Inferior parietal cortex (tissue), 1 donor: ENCODE measurements at regions not wholly inside any gene's neighbourhood (a gene's known extent, or its start where the extent isn't known, plus 50 kb on each side); places are given as distances from the start of the nearest gene placed in this dataset.

ENCODE experiments used
- DNase-seq: peaks from one replicate; pipeline ENCODE4 v3.0.0-alpha.2; 2016; ENCODE audit errors: extremely low spot score

GRCh38 chr2:42901076-42901640 lies 108.8 kb upstream of the HAAO start:
- DNase-seq = no peak

GRCh38 chr2:42900289-42900891 lies 108.0 kb upstream of the HAAO start:
- DNase-seq = no peak

DNA sequence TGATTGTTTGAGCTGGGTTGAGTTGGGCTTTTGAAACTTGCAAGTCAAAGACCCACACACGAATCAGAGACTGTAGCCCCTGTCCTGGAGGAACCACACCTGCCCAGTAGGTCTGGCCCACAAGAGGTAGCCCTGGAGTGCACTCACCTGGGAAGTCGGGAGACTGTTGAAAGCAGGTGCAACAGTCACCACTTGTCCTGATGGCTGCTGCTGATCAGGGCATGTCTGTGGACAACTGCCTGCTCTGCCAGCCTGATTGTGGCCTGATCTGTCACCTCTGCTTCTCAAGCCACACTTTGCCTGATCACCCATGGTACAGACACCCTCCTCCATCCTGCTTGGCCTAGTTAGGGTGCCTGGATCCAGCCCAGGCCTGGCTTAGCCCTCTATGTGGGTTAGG lies 105.0 kb upstream of the HAAO start:
- DNase-seq = no peak

- DNase-seq = no peak
Observed at GRCh38 chr2:42895791-42896135, 103.4 kb upstream of the HAAO start.

GRCh38 chr2:42895134-42895790 lies 102.9 kb upstream of the HAAO start:
- DNase-seq = no peak

DNA sequence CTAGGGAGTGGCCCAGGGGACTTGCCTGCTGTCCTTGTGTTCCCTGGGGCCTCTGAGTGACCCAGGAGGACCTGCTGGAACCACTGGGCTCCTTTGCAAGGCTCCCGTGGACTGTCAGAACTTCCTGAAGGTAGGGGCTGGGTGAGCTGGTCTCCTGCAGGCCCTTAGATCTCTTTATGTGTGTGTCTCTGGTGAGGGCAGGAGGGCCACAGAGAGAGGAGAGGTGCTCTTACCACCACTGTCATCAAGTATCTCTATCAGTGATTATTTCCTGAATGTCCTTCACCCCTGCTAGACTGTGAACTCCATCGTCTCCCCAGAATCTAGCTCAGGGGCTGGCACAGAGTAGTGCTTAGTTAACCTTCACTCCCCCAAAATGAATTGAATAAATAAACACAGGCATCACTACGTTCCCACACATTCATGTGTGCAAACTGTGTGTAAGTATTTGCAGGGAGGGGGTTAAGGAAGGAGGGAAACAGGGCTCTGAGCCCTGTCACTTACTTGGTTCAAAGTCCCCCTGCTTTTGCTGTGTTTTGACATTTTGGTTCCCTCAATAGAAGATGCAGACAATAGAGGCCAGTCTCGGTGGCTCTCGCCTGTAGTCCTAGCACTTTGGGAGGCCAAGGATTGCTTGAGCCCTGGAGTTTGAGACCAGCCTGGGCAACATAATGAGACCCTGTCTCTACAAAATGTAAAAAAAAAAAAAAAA lies 100.8 kb upstream of the HAAO start:
- DNase-seq = no peak

GRCh38 chr2:42890791-42891355 lies 98.5 kb upstream of the HAAO start:
- DNase-seq = no peak

DNA sequence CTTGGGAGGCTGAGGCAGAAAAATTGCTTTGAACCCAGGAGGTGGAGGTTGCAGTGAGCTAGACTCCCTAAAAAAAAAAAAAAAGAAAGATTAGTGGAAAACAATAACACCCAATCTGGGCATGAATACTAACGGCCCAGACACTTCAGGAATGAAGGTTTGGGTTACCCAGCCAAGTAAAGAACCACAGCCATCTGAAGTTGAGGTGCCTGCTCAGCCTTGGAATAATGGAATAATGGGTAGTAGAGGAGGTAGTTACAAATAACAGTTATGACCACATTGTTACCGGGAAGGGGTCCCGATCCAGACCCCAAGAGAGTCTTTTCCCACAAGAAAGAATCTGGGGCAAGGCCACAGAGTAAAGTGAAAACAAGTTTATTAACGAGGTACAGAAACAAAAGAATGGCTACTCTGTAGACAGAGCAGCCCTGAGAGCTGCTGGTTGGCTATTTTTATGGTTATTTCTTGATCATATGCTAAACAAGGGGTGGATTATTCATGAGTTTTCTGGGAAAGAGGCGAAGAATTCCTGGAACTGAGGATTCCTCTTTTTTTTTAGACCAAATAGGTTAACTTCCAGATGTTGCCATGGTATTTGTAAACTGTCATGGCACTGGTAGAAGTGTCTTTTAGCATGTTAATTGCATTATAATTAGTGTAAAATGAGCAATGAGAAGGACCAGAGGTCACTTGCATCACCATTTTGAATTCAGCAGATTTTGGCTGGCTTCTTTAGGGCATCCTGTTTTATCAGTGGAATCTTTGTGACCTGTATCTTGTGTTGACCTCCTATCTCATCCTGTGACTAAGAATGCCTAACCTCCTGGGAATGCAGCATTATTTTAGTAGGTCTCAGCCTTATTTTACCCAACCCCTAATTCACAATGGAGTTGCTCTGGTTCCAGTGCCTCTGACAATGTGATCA lies 96.2 kb upstream of the HAAO start:
- no peak for DNase-seq

- no peak for DNase-seq
Observed at GRCh38 chr2:42886921-42887320, 94.5 kb upstream of the HAAO start.

DNA sequence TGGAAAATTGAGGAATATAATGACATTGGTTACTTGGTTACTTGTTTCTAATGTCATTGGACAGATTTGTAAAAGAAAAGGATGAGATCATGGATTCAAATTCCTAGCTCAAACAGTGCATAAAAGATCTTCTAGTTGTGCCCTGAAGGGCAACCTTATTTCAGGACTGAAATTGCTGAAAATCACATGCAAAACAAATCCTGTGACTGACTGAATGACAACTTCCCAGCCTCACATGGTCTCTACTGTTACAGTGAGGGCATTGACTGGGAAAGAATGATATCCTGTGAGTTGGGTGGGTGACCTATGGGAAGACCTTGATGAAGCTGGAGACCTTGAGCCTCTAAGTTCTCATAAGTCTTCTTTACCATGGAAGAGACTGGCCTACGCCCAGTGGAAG lies 90.4 kb upstream of the HAAO start:
- DNase-seq = no peak

DNA sequence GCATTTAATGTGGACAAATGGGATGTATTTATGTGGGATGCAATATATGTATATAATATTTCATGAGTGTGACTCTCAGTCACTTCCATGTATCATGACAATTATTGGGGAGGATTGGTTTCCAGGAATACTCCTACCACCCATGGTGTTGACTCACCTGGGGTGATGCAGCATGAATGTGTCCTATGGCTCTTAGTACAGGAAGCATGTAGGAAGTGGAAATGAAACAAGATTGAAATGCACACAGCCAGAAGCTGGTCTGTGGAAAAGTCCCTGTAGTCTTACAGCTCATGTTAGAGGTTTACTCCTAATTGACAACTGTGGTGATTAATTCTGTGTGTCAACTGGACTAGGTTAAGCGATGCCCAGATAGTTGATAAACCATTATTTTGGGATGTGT lies 89.3 kb upstream of the HAAO start:
- no peak for DNase-seq

DNA sequence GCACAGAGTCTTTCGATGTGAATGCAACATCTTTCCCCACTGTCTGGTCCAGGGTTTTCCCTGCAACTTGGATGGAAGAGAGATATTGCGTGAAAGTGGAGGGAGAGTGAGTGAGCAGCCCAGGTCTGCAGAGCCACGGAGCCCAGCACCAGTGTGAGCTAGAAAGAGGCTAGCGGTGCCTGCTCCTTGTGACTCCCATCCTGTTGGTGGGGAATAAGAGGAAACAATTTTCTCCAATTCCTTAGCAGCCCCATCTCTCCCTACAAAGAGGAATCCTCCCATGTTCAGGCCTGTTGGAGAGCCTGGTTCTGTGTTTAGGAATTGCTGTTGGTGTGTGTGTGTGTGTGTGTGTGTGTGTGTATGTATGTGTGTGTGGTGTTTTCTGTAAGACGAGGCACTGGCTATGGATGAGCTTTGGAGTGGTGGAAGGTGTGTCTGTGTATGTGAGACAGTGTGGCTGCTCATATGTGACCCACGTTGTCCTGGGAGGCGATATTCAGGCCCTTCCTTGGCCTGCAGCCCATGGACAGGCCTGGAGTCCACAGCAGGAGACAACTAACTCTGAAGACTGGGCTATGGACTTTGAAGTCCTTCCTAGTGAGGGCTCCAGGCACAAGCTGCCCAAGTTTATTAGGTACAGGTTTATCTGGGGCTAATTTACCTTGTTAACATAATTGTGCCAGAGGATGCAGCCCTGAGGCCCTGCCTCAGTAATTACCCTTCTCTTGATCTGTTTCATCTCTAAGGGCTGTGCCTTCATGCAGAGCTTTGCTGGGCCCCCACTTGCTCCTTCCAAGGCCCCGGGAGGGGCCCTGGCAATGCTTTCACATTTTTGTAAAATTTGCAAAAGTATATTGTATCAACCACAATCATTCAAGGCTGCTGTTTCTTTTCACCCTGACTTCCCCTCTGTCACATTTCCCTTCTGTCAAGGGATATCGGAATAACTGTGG lies 88.6 kb upstream of the HAAO start:
- no peak for DNase-seq

DNA sequence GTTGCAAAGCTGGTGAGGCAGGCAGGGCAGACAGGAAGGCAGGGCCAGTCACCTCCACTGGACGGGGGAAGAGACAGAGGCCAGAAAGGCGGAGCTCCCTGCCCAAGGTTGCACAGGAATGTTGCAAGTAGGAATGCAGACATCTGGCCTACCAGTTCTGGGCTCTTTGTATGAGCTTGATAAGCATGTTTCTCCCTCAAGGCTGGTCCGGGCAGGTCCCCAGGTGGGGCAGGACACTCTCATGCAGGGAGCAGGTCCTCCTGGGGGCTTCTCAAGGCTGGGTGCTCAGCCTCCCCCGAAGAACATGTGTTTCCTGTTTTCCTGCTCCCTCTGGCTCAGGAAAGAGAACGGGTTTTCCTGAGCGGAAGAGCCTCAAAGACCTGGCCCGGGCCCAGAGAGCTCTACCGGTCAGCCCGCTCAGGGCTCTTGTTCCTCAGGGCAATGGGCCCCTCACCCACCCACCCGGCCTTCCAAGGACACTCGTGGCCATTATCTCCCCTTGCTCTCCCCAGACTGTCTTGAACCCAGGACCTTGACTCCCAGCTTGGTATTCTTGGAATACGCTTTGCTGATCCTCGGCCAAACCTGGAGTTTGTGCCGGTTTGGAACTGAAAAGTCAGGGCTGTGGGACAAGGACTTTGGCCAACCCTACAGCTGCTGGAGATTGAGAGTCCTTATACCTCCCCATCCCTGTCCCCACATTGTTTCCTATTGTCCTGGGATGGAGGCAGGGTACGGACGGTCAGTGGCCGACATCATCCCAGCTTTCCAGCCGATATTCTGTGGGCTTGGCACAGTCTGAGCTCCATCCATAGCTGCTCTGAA lies 87.7 kb upstream of the HAAO start:
- DNase-seq = no peak

DNA sequence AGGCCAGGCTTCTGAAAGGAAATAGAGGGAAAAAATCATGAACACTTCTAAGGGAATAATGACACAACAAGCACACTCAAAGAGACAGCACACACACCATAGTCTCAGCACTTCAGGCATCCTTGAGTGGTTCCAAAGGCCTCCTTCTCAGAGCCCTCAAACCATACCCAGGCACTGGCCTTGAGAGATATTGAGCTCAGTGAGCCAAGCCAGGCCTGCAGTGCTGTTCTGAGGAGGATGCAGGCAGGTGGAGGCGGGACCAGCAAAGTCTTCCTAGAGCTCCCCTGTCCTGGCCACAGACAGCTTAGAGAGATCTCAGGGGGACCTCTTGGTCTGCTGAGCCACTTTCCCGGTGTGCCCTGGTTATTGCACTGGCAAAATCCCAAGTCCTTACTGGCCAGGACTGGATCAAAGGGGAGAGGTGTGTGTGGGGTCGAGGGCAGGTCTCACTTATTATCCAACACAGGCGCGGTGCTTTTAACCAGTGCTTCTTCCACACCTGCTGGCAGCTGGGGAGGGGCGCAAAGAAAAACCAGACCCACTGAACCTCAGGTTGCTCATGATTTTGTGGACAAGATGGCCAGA lies 86.8 kb upstream of the HAAO start:
- DNase-seq = no peak

- DNase-seq = no peak
Observed at GRCh38 chr2:42878581-42878980, 86.2 kb upstream of the HAAO start.

GRCh38 chr2:42877936-42878335 lies 85.6 kb upstream of the HAAO start:
- DNase-seq = no peak

DNA sequence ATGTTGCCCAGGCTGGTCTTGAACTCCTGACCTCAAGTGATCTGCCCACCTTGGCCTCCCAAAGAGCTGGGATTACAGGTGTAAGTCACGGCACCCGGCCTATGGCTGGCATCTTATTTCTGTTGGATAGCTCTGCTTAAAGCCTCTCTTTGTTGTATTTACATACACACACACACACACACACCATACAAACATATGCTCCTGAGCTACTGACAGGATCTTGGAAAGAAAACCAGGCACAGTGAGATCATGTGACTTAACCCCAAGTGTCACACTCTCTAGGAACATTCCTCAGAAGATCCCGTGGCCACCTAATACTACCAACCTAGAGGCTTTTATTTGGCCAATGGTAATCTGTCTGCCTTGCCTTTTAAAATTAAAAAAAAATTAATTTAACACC lies 85.1 kb upstream of the HAAO start:
- no peak for DNase-seq

GRCh38 chr2:42876326-42876751 lies 84.0 kb upstream of the HAAO start:
- no peak for DNase-seq

GRCh38 chr2:42875880-42876279 lies 83.5 kb upstream of the HAAO start:
- no peak for DNase-seq
